ENCODE measurements at regions not wholly inside any gene's neighbourhood (a gene's known extent, or its start where the extent isn't known, plus 50 kb on each side); places are given as distances from the start of the nearest gene placed in this dataset.
"Not testable (repeated sequence)": the region's sequence is repeated elsewhere in the genome, so short reads cannot be mapped to it uniquely, and the experiment has no call there.

DNA sequence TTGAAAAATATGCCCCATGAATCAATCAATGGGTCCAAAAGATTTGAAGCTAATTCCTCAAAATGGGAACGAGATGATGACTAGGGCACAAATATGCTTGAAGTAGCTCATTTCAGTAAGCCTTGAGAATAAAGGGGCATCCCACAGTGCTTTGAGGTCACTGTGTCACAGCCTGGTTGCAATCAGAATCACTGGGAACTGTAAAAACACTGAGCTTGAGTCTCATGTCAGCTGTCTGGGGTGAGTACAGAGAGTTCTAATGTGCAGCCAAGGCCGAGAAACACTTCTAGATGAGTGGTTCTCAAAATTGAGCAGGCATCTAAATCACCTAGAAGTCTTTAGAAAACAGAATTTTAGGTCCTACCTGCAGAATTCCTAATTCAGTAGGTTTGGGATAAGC lies 120.5 kb upstream of the EGFL6 start:
- TF ChIP-seq ZFX (IDR thresholded peaks at IDR 0.05) = no peak
- TF ChIP-seq, protein P1, sequence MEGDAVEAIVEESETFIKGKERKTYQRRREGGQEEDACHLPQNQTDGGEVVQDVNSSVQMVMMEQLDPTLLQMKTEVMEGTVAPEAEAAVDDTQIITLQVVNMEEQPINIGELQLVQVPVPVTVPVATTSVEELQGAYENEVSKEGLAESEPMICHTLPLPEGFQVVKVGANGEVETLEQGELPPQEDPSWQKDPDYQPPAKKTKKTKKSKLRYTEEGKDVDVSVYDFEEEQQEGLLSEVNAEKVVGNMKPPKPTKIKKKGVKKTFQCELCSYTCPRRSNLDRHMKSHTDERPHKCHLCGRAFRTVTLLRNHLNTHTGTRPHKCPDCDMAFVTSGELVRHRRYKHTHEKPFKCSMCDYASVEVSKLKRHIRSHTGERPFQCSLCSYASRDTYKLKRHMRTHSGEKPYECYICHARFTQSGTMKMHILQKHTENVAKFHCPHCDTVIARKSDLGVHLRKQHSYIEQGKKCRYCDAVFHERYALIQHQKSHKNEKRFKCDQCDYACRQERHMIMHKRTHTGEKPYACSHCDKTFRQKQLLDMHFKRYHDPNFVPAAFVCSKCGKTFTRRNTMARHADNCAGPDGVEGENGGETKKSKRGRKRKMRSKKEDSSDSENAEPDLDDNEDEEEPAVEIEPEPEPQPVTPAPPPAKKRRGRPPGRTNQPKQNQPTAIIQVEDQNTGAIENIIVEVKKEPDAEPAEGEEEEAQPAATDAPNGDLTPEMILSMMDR (conservative IDR thresholded peaks at IDR 0.05) = no peak
- H3K27ac ChIP-seq = no peak overlapping the region

DNA sequence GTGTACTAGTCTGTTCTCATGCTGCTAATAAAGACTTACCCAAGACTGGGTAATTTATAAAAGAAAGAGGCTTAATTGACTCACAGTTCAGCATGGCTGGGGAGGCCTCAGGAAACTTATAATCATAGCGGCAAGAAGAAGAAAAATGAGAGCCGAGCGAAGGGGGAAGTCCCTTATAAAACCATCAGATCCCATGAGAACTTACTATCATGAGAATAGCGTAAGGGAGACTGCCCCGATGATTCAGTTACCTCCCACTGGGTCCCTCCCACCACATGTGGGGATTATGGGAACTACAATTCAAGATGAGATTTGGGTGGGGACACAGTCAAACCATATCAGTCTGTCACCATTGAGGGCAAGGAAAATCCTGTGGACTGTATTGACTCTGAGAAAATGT lies 121.8 kb upstream of the ATXN3L start:
- not testable (repeated sequence) for H3K27ac ChIP-seq

DNA sequence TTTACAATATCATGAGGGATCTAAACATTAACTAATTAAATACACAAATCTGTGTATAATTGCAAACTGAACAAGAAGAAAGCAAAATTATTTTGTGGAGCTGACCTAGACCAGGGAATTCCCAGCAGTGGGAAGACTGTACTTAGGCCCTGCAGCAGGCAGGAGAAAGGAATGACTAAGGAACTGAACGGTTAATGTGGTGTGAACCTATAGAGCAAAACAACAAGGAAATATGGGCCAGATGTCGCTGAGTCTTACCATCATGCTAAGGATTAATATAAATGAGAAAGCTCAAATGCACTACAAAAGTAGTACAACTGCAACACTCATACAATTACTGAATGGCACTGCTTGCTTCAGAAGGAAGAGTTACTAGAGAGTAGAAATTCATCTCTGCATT lies 120.3 kb upstream of the ATXN3L start:
- TF ChIP-seq ZFX (IDR thresholded peaks at IDR 0.05) = no peak
- TF ChIP-seq, protein P1 (conservative IDR thresholded peaks at IDR 0.05) = no peak
- H3K27ac ChIP-seq = no peak overlapping the region

DNA sequence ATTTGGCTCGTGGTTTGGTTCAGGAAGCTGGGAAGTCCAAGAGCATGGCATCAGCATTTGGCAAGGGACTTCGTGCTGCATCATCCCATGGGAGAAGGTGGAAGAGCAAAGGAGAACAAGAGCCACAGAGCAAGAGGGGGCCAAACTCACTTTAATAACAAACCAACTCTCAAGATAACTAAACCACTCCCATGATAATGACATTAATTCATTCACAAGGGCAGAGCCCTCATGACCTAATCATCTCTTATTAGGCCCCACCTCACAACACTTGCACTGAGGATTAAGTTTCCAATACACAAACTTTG lies 113.4 kb upstream of the ATXN3L start:
- TF ChIP-seq, protein P1 (conservative IDR thresholded peaks at IDR 0.05) = no peak
- no peak for TF ChIP-seq ZFX (IDR thresholded peaks at IDR 0.05)
- no peak overlapping the region for H3K27ac ChIP-seq

DNA sequence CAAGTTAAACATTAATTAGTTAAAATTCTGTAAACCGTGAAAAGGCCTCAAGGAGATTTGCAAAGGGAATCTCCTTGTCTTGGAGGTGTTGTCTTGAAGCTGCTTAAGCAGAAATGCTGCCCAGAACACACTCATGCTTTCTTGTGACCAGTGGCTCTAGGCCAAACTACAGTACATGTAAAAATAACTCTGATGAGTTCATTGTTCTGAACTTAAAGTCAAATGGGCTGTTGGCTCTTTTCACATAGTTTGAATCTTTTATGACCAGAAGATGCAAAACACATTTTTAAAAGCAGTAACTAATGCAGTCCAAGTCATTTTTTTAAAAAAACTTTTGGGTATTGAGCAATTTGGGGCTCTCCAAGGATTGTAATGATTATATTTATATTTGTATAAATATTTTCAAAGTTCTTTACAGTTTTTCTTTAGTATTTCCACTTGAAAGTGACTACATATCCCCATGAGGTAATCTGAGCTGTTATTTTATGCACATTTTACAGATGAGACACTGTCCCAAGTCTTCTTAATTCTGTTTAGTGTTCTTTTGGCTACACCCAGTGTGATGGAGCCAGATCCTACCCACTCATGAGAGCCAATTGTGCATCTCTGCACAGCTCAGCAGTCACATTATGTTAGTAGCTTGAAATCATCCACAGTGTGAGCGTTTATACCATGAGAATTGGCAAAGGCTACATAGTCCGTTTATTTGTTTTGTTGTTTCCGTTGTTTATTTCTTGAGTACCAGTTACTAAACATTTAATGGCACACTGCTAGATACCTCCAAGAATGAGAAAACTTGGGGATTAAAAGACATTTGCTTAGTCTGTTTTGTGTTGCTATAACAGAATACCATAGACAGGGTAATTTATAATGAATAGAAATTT lies 112.8 kb upstream of the ATXN3L start:
- TF ChIP-seq, protein P1 (conservative IDR thresholded peaks at IDR 0.05) = no peak
- TF ChIP-seq ZFX (IDR thresholded peaks at IDR 0.05) = no peak
- no peak overlapping the region for H3K27ac ChIP-seq

DNA sequence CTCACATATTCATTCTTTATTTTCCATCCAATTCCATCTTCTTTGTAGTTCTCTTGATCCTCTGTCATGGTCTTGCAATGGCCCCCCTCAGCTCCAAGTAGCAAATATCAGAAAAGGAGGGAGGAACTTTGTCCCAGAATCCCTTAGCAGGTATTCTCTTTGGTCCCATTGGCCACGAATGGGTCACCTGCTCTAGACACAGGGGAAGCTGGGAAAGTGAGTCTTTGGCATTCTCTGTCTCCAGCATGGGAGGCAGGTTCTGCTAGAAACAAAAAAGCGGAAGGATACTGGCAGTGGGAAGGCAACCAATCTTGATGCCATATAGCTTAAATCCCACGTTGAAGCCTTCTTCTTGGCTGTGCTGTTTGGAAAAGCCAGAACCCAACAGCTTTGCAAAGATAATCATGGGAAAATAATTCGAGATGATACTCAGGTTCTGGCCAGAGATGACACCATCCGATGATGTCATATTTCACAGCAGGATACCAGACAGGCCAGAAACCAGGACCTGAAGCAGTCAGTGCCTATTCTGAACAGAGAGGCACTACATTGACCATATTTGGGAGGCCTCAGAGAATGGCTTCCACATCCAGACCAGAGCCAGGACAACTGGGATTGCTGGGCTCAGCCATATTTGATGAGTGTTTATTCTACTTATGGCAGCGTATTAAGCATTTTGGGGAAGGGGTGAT lies 110.4 kb upstream of the ATXN3L start:
- no peak overlapping the region for H3K27ac ChIP-seq
- TF ChIP-seq, protein P1 (conservative IDR thresholded peaks at IDR 0.05) = no peak
- TF ChIP-seq ZFX (IDR thresholded peaks at IDR 0.05) = no peak

DNA sequence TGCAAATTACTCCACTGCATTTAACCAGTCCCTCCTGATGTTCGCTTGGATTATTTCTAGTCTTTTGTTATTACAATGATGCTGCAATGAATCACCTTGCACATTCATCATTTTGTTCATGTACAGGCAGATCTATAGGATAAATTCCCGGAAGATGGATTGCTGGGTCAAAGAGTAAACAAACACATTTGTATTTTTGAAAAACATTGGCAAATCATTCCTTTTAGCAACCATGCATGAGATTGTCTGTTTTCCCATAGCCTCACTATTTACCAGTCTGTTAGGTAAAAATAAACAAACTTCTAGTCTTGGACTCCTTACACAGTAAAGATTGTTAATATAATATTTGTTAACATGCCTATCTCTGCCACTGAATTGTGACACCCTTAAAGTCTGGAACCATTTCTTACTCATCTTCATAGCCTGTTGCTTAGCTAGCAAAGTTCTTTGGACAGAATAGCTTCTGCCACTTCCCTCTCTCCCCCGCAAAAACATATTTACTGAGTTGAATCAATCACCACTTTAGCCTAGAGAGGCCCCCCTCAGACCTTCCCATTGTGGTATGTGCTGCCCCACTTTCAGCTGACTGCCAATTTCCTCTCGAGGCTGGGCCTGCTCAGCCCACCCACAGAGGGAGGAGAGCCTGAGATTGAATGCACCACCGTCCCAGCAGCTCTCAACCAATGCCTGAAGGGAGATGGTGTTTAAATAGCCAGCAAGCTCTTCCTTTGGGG lies 108.4 kb upstream of the ATXN3L start:
- no peak for TF ChIP-seq ZFX (IDR thresholded peaks at IDR 0.05)
- TF ChIP-seq, protein P1 (conservative IDR thresholded peaks at IDR 0.05) = no peak
- H3K27ac ChIP-seq = no peak overlapping the region
